ENCODE measurements at regions not wholly inside any gene's neighbourhood (a gene's known extent, or its start where the extent isn't known, plus 50 kb on each side); places are given as distances from the start of the nearest gene placed in this dataset.
A peak's percentile ranks its signal among the peaks of the same experiment; 100 is the strongest.

DNA sequence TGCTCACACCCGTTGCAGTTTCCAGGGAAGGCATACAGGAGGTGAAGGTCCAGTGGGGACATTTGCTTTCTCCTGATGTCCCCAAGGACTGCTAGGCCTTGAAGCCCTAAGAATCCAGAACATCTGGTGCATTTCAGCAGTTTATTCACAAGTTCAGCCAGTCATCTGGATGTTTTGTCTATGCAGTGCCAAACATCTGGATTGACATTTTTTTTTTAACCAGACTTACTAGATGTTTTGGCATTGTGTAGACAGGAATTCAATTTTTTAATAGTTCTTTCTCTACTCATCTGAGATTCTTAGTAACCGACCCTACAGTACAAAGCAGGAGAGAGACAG is 256.2 kb downstream of the CLIC5 start:
- H3K4me1 ChIP-seq (ENCODE audit: control insufficient read depth in 1 of 2, insufficient read depth in 2 of 2, low read length in 2 of 2): no peaks in the 10 kb centered on the region
- peaks cover 0 to 1% of the 10 kb centered on the region in 2 donors for H3K27me3 ChIP-seq (ENCODE audit: control insufficient read depth in 1 of 2, insufficient read depth in 2 of 2, low read length in 1 of 2)
- intact Hi-C loops (cut with DNase I): no loop called here
- no peaks in the 10 kb centered on the region for H3K9me3 ChIP-seq (ENCODE audit: control insufficient read depth, low read length)
- H3K4me3 ChIP-seq (ENCODE audit: low read length in 2 of 2): no peak overlapping the region
- WGBS, 2 donors: 37 to 51% methylated on average over 2 of the region's 2 CpGs
- DNase-seq (no peak), ATAC-seq (ENCODE audit: low FRiP score) (no peak)
- no peaks in the 10 kb centered on the region for H3K36me3 ChIP-seq (ENCODE audit: control insufficient read depth in 1 of 2, insufficient read depth in 2 of 2, low read length in 1 of 2)
- H3K27ac ChIP-seq (ENCODE audit: low read depth in 1 of 2, low read length in 2 of 2): no peak overlapping the region

DNA sequence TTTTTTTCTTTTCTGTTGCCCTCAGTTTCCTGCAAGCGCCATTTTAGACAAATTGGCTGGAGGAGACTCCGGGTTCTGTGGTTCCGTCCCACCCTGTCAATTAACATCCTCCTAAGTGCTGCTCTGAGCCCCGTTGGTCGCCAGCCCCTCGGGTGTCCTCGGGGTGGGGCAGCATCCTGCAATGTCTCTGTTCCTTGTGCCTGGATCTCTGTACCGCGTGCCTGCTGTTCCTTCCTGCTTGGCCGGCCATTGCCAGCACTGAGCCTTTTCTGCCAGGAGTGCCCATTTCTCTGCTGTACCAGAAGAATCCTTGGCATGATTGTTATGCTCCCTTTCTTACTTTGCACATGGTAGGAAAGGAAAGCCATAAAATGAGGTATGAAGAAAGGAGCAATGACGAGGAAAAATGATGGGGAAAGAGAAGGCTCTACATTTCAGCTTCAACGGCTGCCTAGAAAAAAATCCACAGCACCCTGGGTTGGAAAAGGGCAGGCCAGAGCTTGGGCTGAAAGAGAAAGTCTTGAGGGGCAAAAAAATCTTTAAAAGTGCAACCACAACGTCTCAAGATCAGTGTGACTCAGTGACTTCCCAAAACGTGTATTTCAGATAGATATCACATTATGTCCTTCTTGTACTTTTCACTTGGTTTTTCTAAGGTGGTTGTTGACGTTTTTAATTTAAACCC is 256.7 kb downstream of the CLIC5 start:
- no peak overlapping the region for H3K4me3 ChIP-seq (ENCODE audit: low read length in 2 of 2)
- no peaks in the 10 kb centered on the region for H3K9me3 ChIP-seq (ENCODE audit: control insufficient read depth, low read length)
- H3K27me3 ChIP-seq (ENCODE audit: control insufficient read depth in 1 of 2, insufficient read depth in 2 of 2, low read length in 1 of 2): peaks cover 0 to 1% of the 10 kb centered on the region in 2 donors
- ATAC-seq (ENCODE audit: low FRiP score): peak; percentile 27
- 66 to 71% methylated on average over 15 of the region's 15 CpGs for WGBS, 2 donors
- H3K36me3 ChIP-seq (ENCODE audit: control insufficient read depth in 1 of 2, insufficient read depth in 2 of 2, low read length in 1 of 2): no peaks in the 10 kb centered on the region
- no peak overlapping the region for H3K27ac ChIP-seq (ENCODE audit: low read depth in 1 of 2, low read length in 2 of 2)
- no peaks in the 10 kb centered on the region for H3K4me1 ChIP-seq (ENCODE audit: control insufficient read depth in 1 of 2, insufficient read depth in 2 of 2, low read length in 2 of 2)
- intact Hi-C loops (cut with DNase I): no loop called here
- DNase-seq: no peak

DNA sequence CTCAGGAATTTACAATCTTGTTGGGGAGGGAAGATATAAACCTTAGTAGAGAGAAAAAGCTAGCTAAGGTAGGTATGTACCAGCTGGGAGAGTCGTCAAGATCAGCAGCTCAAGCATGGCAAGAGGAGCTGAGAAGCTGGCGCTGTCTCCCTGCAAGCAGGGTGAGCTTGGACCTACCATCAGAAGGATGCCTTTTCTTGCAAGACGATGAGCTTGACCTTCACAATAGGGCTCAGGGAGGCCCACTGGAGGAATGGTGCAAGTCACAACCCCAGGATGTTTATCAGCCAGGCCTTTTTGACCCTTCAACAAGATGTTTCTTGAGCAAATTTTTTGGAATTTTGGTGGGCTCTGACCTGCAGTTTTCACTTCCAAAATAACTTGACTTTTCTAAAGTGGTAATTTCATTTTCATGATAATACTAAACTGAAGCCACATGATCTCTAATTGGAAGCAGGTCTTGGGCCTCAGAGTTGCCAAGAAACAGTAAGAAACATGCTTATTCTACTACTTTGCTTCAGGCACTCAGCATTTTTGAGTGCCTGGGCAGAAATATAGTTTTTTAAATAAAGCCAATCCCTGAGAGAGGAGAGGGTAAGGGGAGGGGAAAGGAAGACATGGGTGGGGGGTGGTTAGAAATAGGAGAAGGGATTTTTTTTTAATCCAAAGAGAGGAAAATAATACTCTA is 258.1 kb downstream of the CLIC5 start:
- intact Hi-C loops (cut with DNase I): no loop called here
- DNase-seq: no peak
- 91 to 93% methylated on average over 3 of the region's 3 CpGs for WGBS, 2 donors
- no peak overlapping the region for H3K4me3 ChIP-seq (ENCODE audit: low read length in 2 of 2)
- H3K36me3 ChIP-seq (ENCODE audit: control insufficient read depth in 1 of 2, insufficient read depth in 2 of 2, low read length in 1 of 2): no peaks in the 10 kb centered on the region
- H3K4me1 ChIP-seq (ENCODE audit: control insufficient read depth in 1 of 2, insufficient read depth in 2 of 2, low read length in 2 of 2): no peaks in the 10 kb centered on the region
- H3K27me3 ChIP-seq (ENCODE audit: control insufficient read depth in 1 of 2, insufficient read depth in 2 of 2, low read length in 1 of 2): peaks cover 0 to 1% of the 10 kb centered on the region in 2 donors
- H3K27ac ChIP-seq (ENCODE audit: low read depth in 1 of 2, low read length in 2 of 2): no peak overlapping the region
- ATAC-seq (ENCODE audit: low FRiP score): peak; percentile 61
- H3K9me3 ChIP-seq (ENCODE audit: control insufficient read depth, low read length): no peaks in the 10 kb centered on the region

DNA sequence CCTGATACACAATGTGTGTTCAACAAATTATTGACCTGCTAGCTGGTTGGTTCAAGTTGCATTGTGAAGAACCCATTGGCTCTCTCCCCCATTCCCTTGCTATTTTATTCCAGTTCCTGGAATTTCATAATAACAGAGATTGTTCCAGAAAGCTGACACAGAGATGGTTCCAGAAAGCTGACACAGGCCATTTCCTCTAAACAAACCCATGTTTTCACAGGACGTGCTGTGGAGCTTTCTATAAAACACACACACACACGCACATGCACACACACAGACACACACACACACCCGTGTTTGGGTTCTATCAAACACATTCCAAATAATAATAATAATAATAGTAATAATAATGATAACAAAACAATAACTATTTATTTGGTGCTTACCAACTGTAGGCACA is 259.1 kb downstream of the CLIC5 start:
- Histone ChIP-seq H3K36me3 (ENCODE audit: control insufficient read depth in 1 of 2, insufficient read depth in 2 of 2, low read length in 1 of 2) (no peaks in the 10 kb centered on the region), H3K27me3 (ENCODE audit: control insufficient read depth in 1 of 2, insufficient read depth in 2 of 2, low read length in 1 of 2) (peaks cover 0 to 1% of the 10 kb centered on the region in 2 donors), H3K27ac (ENCODE audit: low read depth in 1 of 2, low read length in 2 of 2) (no peak overlapping the region), H3K4me1 (ENCODE audit: control insufficient read depth in 1 of 2, insufficient read depth in 2 of 2, low read length in 2 of 2) (no peaks in the 10 kb centered on the region), H3K4me3 (ENCODE audit: low read length in 2 of 2) (no peak overlapping the region), H3K9me3 (ENCODE audit: control insufficient read depth, low read length) (no peaks in the 10 kb centered on the region)
- ATAC-seq (ENCODE audit: low FRiP score): peak; percentile 40
- no peak for DNase-seq
- WGBS, 2 donors: 52 to 55% methylated on average over 3 of the region's 3 CpGs
- intact Hi-C loops (cut with DNase I): no loop called here

DNA sequence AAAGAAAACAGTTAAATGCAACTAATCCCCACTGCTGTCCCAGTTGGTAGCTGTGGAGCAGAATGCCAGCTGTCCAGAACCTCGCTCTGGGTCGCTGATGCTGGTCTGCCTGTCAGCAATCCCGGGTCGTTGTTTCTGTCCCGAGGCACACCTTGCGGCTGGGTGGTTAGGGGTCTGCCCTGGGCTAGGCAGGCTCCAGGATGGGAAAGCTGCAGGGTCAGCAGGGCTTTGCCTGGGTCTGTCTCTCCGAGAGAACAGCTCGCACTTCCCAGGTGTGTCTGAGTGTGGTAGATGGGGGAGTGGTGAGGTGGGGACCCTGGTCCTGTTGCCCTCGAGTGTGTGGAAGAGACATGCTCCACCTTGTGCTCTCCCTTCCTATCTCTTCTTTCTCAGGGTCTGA is 261.2 kb downstream of the CLIC5 start:
- DNase-seq (no peak), ATAC-seq (ENCODE audit: low FRiP score) (no peak)
- H3K9me3 ChIP-seq (ENCODE audit: control insufficient read depth, low read length): no peaks in the 10 kb centered on the region
- H3K27ac ChIP-seq (ENCODE audit: low read depth in 1 of 2, low read length in 2 of 2): no peak overlapping the region
- 76 to 81% methylated on average over 9 of the region's 9 CpGs for WGBS, 2 donors
- H3K27me3 ChIP-seq (ENCODE audit: control insufficient read depth in 1 of 2, insufficient read depth in 2 of 2, low read length in 1 of 2): no peaks in the 10 kb centered on the region
- no peaks in the 10 kb centered on the region for H3K4me1 ChIP-seq (ENCODE audit: control insufficient read depth in 1 of 2, insufficient read depth in 2 of 2, low read length in 2 of 2)
- intact Hi-C loops (cut with DNase I): no loop called here
- H3K4me3 ChIP-seq (ENCODE audit: low read length in 2 of 2): no peak overlapping the region
- no peaks in the 10 kb centered on the region for H3K36me3 ChIP-seq (ENCODE audit: control insufficient read depth in 1 of 2, insufficient read depth in 2 of 2, low read length in 1 of 2)

DNA sequence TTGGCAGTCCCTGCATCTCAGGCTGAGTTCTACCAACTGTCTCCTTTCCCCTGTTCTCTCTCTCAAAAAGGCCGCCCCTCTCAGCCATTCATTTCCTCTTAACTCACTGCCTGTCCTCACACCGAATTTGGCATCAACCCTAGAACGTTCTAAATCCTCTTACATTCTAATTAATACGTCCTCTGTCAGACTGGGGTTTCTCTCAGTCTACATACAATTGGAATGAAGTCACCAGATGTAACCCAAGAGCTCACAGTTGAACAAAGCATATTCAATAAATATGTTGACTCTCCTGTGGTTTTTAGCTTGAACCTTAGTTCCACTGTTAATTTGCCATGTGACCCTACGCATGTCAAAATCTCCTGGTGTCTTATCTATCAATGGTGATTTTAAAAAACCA is 269.6 kb downstream of the CLIC5 start:
- DNase-seq (no peak), ATAC-seq (ENCODE audit: low FRiP score) (no peak)
- 6 to 16% methylated on average over 5 of the region's 5 CpGs for WGBS, 2 donors
- H3K4me1 ChIP-seq (ENCODE audit: control insufficient read depth in 1 of 2, insufficient read depth in 2 of 2, low read length in 2 of 2): no peaks in the 10 kb centered on the region
- no peak overlapping the region for H3K27ac ChIP-seq (ENCODE audit: low read depth in 1 of 2, low read length in 2 of 2)
- no peaks in the 10 kb centered on the region for H3K36me3 ChIP-seq (ENCODE audit: control insufficient read depth in 1 of 2, insufficient read depth in 2 of 2, low read length in 1 of 2)
- no peak overlapping the region for H3K4me3 ChIP-seq (ENCODE audit: low read length in 2 of 2)
- no peaks in the 10 kb centered on the region for H3K27me3 ChIP-seq (ENCODE audit: control insufficient read depth in 1 of 2, insufficient read depth in 2 of 2, low read length in 1 of 2)
- no peaks in the 10 kb centered on the region for H3K9me3 ChIP-seq (ENCODE audit: control insufficient read depth, low read length)
- intact Hi-C loops (cut with DNase I): no loop called here

DNA sequence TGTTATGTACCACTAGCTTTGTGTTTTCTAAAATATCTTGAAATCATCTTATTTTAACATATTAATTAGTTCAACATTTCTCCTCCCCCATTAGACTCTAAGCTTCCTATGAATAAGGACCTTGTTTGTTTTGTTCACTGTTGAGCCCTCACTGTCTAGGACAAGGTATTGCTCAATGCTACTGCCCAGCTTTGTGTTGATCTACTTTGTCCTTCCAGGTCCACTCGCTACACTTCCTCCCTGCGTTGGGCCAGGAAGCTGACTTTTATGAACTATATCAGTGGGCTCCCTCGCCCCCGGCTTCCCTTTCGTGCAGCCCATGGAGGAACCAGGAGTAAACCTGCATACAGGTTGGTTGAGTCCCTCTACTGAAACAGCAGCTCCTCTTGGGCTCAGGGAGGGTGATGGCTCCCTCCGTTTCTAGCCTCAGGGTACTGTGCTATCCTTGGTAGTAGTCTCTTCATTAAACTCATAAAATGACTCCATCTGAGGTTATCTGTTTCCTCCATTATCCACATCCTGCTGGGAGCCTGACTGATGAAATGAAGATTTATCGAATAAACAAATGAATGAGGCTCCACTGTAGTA is 272.5 kb downstream of the CLIC5 start:
- Histone ChIP-seq H3K36me3 (ENCODE audit: control insufficient read depth in 1 of 2, insufficient read depth in 2 of 2, low read length in 1 of 2) (no peaks in the 10 kb centered on the region), H3K9me3 (ENCODE audit: control insufficient read depth, low read length) (no peaks in the 10 kb centered on the region), H3K4me3 (ENCODE audit: low read length in 2 of 2) (no peak overlapping the region), H3K27me3 (ENCODE audit: control insufficient read depth in 1 of 2, insufficient read depth in 2 of 2, low read length in 1 of 2) (no peaks in the 10 kb centered on the region), H3K27ac (ENCODE audit: low read depth in 1 of 2, low read length in 2 of 2) (no peak overlapping the region), H3K4me1 (ENCODE audit: control insufficient read depth in 1 of 2, insufficient read depth in 2 of 2, low read length in 2 of 2) (no peaks in the 10 kb centered on the region)
- 89 to 92% methylated on average over 7 of the region's 7 CpGs for WGBS, 2 donors
- ATAC-seq (ENCODE audit: low FRiP score) (peak; percentile 40), DNase-seq (no peak)
- intact Hi-C loops (cut with DNase I): no loop called here

DNA sequence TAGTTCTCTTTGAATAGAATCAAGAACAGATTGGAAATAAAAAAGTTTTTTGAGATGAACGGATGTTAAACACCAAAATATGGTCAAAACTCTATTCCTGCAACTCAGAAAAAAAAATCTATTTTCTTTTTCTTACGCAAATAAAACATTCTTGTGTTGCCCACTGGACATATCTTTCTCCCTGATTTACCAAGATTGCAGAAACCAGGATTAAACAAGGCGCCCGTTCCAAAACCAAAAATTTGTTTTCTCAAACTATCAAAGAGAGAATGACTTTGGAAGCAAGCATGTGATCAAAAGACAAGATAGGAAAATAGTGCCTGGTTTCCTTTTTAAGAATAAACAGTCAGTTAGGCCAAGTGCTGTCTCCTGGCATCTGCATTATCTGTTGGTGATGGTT is 273.1 kb downstream of the CLIC5 start:
- ATAC-seq (ENCODE audit: low FRiP score): no peak
- no peaks in the 10 kb centered on the region for H3K27me3 ChIP-seq (ENCODE audit: control insufficient read depth in 1 of 2, insufficient read depth in 2 of 2, low read length in 1 of 2)
- no peaks in the 10 kb centered on the region for H3K4me1 ChIP-seq (ENCODE audit: control insufficient read depth in 1 of 2, insufficient read depth in 2 of 2, low read length in 2 of 2)
- 71 to 79% methylated on average over 4 of the region's 4 CpGs for WGBS, 2 donors
- no peak for DNase-seq
- no peak overlapping the region for H3K4me3 ChIP-seq (ENCODE audit: low read length in 2 of 2)
- no peak overlapping the region for H3K27ac ChIP-seq (ENCODE audit: low read depth in 1 of 2, low read length in 2 of 2)
- no peaks in the 10 kb centered on the region for H3K9me3 ChIP-seq (ENCODE audit: control insufficient read depth, low read length)
- no peaks in the 10 kb centered on the region for H3K36me3 ChIP-seq (ENCODE audit: control insufficient read depth in 1 of 2, insufficient read depth in 2 of 2, low read length in 1 of 2)
- intact Hi-C loops (cut with DNase I): no loop called here
